Parathyroid adenoma (tissue), 2 donors: ENCODE measurements at regions not wholly inside any gene's neighbourhood (a gene's known extent, or its start where the extent isn't known, plus 50 kb on each side); places are given as distances from the start of the nearest gene placed in this dataset.

Source experiments
- H2AFZ ChIP-seq: fragments of 300-600 bp; sonication (generic); one replicate; pipeline ENCODE4 v1.7.0; 2017; ENCODE audit warnings: antibody characterized with exemption, mild to moderate bottlenecking
- H3K27ac ChIP-seq: fragments of 300-600 bp; sonication (generic); one replicate; pipeline ENCODE4 v1.7.0; 2017
- H3K27me3 ChIP-seq: fragments of 300-600 bp; sonication (generic); one replicate; pipeline ENCODE4 v1.7.0; 2017; ENCODE audit warnings: low read length; ENCODE audit not compliant: control insufficient read depth, insufficient read depth
- H3K36me3 ChIP-seq: fragments of 300-600 bp; sonication (generic); one replicate; pipeline ENCODE4 v1.7.0; 2017; ENCODE audit warnings: low read length; ENCODE audit not compliant: control insufficient read depth, insufficient read depth
- H3K4me1 ChIP-seq: fragments of 300-600 bp; sonication (generic); one replicate; pipeline ENCODE4 v1.7.0; 2017; ENCODE audit warnings: control low read depth
- H3K4me2 ChIP-seq: fragments of 300-600 bp; sonication (generic); one replicate; pipeline ENCODE4 v1.7.0; 2017; ENCODE audit warnings: low read length
- H3K4me3 ChIP-seq: fragments of 300-600 bp; sonication (generic); one replicate; pipeline ENCODE4 v1.7.0; 2017; ENCODE audit warnings: low read depth, low read length
- H3K79me2 ChIP-seq: fragments of 300-600 bp; sonication (generic); one replicate; pipeline ENCODE4 v1.7.0; 2017; ENCODE audit warnings: control low read depth
- H3K9ac ChIP-seq: fragments of 300-600 bp; sonication (generic); one replicate; pipeline ENCODE4 v1.7.0; 2017; ENCODE audit warnings: mild to moderate bottlenecking
- H3K9me3 ChIP-seq: fragments of 300-600 bp; sonication (generic); one replicate; pipeline ENCODE4 v1.7.0; 2017; ENCODE audit warnings: low read length; ENCODE audit not compliant: control insufficient read depth
- CTCF ChIP-seq: fragments of 300-600 bp; sonication (generic); IDR thresholded peaks from one replicate; pipeline ENCODE4 v1.7.0; 2017; ENCODE audit warnings: antibody characterized with exemption, mild to moderate bottlenecking
- donor health status: primary hyperparathyroidism.

DNA sequence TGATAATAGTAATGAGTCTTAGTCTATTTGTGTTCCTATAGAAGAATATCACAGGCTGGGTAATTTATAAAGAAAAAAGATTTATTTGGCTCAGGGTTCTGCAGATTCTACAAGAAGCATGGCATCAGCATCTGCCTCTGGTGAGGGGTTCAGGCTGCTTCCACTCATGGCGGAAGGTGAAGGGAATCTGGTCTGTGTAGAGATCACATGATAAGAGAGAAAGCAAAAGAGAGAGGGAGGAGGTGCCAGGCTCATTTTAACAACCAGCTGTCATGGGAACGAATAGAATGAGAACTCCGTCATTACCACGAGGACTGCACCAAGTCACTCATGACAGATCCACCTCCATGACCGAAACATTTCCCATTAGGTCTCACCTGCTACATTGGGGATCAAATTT is 664.0 kb upstream of the SGO1 start:
- Histone ChIP-seq H3K9ac (no peak overlapping the region), H3K27me3 (no peaks in the 10 kb centered on the region), H3K4me3 (no peak overlapping the region), H3K36me3 (no peaks in the 10 kb centered on the region), H2AFZ (no peak overlapping the region), H3K4me2 (no peak overlapping the region), H3K27ac (no peak overlapping the region), H3K4me1 (no peaks in the 10 kb centered on the region), H3K79me2 (no peaks in the 10 kb centered on the region), H3K9me3 (no peaks in the 10 kb centered on the region)
- TF ChIP-seq CTCF: no peak

DNA sequence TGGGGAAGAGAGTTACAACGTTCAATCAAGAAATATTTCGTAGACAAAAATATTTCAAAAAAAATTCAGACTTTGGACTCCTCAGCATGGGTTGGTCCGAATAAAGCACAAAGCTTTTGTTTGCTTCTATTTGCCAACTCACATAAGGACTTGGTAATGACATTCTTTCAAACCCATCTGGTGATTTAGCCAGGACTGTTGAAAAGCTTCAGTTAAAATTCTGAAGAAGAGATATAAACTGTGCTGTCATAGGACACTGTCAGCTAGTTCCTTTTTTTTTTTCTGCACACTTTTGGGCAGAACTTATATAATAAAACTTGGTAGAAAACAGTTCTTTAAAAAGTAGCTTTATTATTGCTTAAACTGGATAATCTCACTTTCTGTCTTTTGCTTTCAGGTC is 660.8 kb upstream of the SGO1 start:
- H3K79me2 ChIP-seq: no peaks in the 10 kb centered on the region
- no peaks in the 10 kb centered on the region for H3K36me3 ChIP-seq
- no peak overlapping the region for H2AFZ ChIP-seq
- no peaks in the 10 kb centered on the region for H3K9me3 ChIP-seq
- no peak for TF ChIP-seq CTCF
- no peak overlapping the region for H3K9ac ChIP-seq
- no peak overlapping the region for H3K27ac ChIP-seq
- H3K4me1 ChIP-seq: no peaks in the 10 kb centered on the region
- no peaks in the 10 kb centered on the region for H3K27me3 ChIP-seq
- no peak overlapping the region for H3K4me3 ChIP-seq
- H3K4me2 ChIP-seq: no peak overlapping the region

DNA sequence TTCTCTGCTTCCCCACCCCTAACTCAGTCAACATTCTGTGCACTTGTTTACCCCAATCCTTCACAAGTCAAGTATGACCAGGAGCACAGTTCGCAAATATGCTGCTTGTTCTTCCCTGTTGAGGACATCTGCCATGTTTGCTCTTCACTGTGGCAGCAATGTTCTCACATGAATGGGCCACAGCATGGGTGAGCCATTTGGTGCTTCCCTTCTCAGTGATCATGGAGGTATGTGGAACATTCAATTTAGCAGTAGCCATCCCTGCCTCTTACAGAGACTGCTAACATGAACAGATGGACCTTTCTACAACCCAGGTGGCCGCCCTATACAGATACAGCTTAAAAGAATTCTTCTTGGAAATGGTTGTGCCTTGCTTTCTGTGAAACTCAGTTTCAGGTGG is 660.1 kb upstream of the SGO1 start:
- Histone ChIP-seq H3K4me2 (no peak overlapping the region), H3K27me3 (no peaks in the 10 kb centered on the region), H2AFZ (no peak overlapping the region), H3K9me3 (no peaks in the 10 kb centered on the region), H3K27ac (no peak overlapping the region), H3K9ac (no peak overlapping the region), H3K36me3 (no peaks in the 10 kb centered on the region), H3K4me1 (no peaks in the 10 kb centered on the region), H3K79me2 (no peaks in the 10 kb centered on the region), H3K4me3 (no peak overlapping the region)
- TF ChIP-seq CTCF: no peak

DNA sequence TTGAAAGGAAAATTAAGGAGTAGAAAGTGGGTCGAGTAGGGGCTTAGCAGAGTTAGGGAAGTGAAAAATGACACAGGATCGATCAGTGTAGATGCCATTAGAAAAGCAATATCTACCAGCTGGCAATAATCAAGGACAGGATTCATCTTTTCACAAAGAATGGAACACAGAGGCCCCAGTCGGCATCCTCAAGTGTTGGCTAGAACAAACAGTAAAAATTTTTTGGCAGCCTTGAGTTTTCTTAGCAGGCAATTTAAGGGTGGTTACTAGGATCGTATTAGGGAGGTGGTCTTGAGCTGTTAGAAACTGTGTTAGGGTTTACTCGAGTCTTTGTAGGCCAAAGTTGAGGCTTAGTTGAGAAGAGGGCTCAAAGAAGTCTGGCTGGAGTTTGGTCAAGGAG is 658.8 kb upstream of the SGO1 start:
- Histone ChIP-seq H3K9ac (no peak overlapping the region), H3K79me2 (no peaks in the 10 kb centered on the region), H3K27me3 (no peaks in the 10 kb centered on the region), H3K36me3 (no peaks in the 10 kb centered on the region), H3K27ac (no peak overlapping the region), H3K4me2 (no peak overlapping the region), H3K4me3 (no peak overlapping the region), H3K4me1 (no peaks in the 10 kb centered on the region), H3K9me3 (no peaks in the 10 kb centered on the region), H2AFZ (no peak overlapping the region)
- no peak for TF ChIP-seq CTCF

DNA sequence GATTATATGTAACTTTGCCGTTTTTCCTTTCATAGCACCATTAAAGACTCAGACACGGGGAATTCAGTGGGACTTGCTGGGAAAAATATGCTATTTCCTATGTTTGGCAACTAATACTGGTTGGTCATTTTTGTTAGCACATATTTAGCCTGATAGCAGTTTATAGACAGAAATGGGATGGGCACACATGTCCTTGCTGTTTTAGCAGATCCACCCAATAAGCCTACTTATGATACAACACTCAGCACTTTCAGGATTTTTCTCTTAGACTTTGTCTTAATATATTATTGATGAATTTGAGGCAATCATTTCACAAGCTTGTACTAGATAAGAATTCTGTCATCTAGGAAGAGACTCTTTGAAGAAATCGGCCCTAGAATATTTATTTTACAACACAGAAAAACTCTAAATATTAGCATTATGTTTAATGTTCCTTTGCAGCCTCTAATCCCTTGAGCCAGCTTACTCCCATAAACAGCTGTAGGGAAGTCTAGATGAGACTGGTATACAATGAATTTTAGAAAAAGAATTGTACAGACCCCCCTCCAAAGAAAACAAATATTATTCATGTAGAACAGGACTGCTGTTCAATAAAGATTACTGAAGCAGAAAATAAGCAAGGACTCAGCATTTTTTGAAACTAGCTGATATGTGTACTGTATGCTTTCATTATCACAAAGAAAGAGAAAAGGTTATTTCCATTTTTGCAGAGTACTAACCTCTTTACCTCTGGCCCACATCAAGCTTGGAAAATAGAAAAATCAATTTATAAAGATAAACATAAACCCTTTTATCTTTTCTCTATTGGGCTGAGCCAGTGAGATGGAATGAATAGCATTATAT is 656.8 kb upstream of the SGO1 start:
- H3K27ac ChIP-seq: no peak overlapping the region
- H3K79me2 ChIP-seq: no peaks in the 10 kb centered on the region
- no peaks in the 10 kb centered on the region for H3K4me1 ChIP-seq
- H3K36me3 ChIP-seq: no peaks in the 10 kb centered on the region
- H3K9me3 ChIP-seq: no peaks in the 10 kb centered on the region
- no peak overlapping the region for H2AFZ ChIP-seq
- H3K4me2 ChIP-seq: no peak overlapping the region
- H3K4me3 ChIP-seq: no peak overlapping the region
- no peak for TF ChIP-seq CTCF
- no peak overlapping the region for H3K9ac ChIP-seq
- H3K27me3 ChIP-seq: no peaks in the 10 kb centered on the region
